Central memory CD4-positive, alpha-beta T cell (primary cell): ENCODE measurements at regions not wholly inside any gene's neighbourhood (a gene's known extent, or its start where the extent isn't known, plus 50 kb on each side); places are given as distances from the start of the nearest gene placed in this dataset.

Experiments
- DNase-seq: peaks from one replicate; pipeline ENCODE4 v3.0.0; 2022

DNA sequence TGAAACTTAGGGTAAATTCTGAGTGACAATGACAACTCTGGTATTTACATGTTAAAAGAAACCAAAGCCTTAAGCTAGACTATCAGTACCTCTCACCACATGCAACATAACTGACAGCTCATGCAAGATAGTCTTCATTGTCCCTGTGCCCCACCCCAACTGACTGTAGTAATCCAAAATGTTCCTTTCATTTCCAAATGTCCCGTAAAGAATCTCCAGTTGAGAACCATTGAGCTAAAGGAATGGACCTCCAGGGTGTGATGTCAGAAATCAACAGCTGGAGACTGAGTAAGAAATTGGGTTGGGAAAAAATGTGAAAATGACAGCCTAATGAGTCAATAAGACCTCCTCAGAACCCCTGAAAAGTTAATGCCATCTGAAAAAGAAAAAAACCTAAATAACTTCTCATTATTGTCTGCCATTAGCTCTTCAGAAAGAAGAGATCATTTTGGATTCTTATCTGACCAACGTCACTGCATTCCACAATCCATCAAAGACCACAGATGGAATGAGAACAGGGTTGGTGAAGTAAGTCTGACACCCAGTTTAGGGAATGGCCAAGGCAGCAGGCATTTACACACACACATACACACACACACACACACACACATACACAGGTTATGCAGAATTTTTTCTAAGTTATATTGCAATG lies 51.7 kb upstream of the ACVR2A start:
- no peak for DNase-seq

- no peak for DNase-seq
Observed at GRCh38 chr2:147790580-147790979, 54.2 kb upstream of the ACVR2A start.

- no peak for DNase-seq
Observed at GRCh38 chr2:147789720-147790119, 55.1 kb upstream of the ACVR2A start.

DNA sequence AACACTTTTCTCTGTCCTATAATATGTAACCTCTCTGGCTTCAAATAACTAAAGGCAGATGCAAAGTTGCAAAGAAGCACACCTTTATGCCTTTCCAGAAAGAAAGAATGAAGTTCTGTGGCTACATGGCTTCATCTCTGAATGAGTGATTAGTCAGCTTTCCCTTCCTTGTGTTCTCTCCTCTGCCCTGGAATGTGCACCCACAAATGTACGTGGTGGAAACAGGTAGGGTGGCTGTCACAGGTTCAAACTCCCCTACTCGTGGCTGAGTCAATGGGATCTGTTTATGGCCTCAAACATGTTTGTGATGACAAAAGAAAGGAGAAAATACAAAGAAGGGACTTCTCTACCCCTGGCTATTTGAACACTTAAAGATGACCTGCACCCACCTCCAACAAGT lies 55.5 kb upstream of the ACVR2A start:
- DNase-seq, result no peak

DNA sequence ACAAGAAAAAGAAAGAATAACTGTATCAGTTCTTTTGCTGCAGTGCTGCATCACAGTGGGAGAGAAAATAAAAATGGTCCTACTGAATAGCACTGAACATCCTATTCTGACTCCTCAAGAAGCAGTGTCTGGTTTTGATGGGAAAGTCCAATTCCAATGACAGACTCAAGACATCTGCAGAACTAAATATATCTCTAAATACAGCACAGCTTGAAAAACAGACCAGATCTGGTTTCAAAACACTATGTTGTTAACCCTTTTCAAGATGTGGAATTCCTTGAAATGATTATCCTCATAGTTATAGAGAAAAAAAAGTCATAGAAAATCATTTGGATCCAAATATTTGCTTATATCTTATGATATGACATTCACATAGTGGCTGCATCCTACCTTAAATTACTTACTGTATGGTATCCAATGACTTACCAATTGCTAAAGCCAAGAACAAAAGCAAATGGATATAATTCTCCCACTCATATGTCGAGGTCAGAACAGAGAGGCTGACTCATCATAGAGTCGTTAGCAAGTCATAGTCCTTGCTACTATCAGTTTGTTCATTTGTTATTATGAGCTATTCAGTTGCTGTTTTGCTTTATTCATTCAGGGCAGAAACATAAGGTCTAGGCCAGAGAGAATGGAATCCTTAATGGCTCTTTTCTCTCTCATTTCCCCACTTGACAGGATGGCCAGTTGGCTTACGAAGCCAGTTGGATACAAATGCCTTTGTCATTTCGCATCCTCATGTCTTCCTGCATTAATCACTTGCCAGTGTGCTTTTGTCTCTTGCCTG lies 62.5 kb upstream of the ACVR2A start:
- no peak for DNase-seq

DNA sequence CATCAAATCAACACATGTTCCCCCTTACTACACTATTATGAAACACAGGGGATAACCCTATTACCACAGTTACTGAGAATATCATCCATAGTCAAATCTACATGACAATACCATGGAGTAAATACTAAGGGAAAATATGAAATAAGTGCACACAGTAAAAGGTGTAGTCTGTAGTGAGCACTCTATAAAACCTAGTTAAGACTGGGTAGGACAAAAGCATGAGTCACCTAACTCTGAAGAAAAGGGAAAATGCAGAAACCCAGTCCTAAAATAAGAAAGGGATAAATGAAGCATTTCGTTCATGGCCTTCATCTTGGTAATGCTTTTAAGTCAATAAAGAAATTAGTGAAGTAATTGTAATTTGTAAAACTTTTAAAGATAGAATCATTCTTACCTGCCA lies 65.4 kb upstream of the ACVR2A start:
- no peak for DNase-seq

- no peak for DNase-seq
Observed at GRCh38 chr2:147777394-147777793, 67.4 kb upstream of the ACVR2A start.

DNA sequence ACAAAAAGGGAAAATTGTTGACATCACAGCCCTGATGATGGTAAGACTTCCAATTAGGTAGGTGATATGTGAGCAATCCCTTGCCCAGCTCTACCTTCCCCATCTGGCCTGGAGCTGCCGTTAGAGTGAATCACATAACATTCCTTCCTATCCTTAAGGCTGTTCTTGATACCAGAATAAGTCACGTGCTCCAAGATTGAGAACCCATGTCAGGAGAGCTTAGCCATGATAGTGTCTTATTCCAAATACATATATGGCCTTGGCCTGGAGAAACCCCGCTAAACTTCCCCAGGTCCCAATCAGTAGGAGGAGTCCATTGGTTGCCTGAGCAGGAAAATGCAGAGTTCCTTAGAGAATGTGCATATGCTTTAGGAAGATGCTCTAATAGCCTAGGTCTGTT lies 70.0 kb upstream of the ACVR2A start:
- DNase-seq, result no peak

DNA sequence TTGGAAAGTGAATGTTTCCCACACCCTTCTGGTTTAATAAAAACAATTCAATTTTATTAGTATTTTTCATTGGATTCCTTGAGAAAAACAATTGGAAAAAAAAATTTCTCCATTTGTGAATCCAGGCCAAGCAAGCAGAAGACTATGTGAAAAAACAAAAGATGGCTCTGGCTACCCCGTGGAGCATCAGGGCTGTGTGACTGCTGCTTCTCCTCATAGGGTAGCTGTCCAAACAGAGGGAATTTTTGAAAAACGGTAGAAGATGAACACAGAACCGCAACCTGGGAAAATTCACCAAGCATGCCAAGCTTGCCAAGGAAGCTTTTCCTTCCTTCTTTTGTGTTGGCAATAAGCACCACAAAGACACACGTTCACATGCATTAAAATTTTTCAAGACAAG lies 71.3 kb upstream of the ACVR2A start:
- no peak for DNase-seq

DNA sequence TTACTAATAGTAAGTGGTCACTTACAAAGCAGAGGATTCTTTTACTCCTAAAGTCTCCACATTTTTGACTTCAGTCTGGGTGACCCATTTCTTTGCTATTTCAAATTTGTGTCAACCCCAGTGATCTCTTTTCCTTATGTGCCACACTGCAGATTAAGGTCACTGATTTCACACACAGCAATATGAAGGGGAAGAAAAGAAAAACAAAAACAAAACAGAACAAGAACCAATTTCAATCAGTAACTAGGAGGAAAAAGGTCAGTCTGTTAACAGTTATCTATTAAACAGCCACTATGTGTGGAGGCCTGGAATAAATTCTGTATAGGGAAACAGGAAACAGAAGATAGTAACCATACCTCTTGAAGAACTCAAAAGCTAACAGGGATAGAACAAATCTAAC lies 72.0 kb upstream of the ACVR2A start:
- DNase-seq, result no peak

DNA sequence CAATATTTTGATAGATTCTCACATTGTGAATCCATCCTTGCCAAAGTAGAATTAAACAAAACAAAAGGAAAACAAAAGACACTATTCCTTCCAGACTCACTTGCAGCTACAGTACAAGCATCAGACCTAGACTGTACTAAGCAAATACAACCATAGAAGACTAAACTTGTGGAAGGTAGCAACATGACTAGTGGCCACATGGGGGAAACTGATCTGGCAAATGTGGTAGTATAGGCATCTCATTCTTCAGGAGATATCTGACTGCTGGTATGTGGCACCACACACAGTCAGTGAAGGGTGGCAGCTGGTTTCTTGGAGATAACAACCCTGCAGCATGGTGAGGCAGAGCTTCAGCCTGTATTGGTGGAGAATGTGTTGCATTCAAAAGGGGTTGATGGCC lies 81.0 kb upstream of the ACVR2A start:
- no peak for DNase-seq

- no peak for DNase-seq
Observed at GRCh38 chr2:147760984-147761383, 83.8 kb upstream of the ACVR2A start.

- no peak for DNase-seq
Observed at GRCh38 chr2:147759536-147759935, 85.3 kb upstream of the ACVR2A start.

- DNase-seq, result no peak
Observed at GRCh38 chr2:147758821-147759220, 86.0 kb upstream of the ACVR2A start.

- no peak for DNase-seq
Observed at GRCh38 chr2:147756069-147756468, 88.8 kb upstream of the ACVR2A start.

DNA sequence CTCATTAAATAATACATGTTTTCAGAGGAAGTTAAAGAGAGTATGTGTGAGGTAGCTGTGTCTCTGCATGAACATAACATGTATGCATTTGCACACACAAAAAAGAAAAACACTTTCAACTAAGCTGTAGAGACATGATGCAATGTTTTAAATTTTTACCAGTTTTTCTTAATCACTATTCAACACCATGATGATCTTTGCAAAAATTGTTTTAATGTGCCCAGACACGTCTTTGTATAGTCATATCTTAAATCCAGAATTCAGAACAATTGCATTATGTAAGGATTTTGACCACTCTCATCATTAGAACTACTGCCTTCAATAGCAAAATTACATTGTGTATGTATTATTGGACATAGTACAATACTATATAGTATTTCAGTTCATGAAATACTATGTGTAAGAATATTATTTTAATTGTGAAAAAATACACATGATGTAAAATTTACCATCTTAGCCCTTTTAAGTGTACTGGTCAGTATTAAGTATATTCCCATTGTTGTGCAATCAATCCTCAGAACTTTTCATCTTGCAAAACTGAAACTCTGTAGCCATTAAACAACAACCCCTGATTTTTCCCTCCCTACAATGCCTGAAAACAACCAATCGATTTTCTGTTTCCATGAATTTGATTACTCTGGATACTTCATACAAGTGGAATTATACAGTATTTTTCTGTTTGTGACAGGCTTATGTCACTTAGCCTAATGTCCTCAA lies 104.5 kb upstream of the ACVR2A start:
- DNase-seq, result no peak

DNA sequence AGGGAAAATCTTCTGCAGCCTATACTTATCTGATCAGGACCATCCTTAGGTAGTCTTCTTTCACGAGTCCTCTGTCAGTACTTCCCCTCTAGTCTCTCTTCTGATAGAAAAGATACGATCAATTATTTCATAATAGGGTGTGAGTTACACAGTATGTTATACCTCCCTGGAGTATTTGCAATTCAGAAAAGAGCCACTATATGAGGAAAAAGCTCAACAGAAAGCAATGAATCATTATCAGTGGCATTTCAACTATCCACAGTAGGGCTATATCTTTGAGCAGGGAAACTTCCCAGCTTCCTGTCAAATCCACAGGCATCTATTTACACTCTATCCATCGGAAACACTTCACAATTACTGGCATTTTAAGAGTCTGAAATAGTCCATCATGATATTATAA lies 105.3 kb upstream of the ACVR2A start:
- DNase-seq, result no peak

- DNase-seq, result no peak
Observed at GRCh38 chr2:147718831-147719230, 126.0 kb upstream of the ACVR2A start.

GRCh38 chr2:147716906-147717305 lies 127.9 kb upstream of the ACVR2A start:
- no peak for DNase-seq

DNA sequence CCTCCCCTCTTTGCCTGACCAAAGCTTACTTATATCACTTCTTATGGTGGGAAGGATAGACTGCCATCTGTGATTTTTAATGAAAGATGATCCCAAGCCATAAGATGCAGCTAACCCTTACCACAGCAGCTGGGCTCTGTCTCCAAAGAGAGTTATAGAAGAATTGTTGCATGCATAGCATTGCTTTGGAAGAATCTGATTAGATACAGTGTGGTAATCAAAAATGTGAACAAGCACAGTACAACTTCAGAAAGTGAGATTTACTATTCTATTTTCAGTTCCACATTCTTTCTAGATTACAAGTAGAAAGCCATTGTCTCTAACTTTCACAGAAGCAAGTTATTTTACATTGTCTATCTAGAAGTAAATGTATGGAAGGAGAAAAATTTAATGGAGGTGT lies 129.0 kb upstream of the ACVR2A start:
- no peak for DNase-seq

GRCh38 chr2:147714582-147714981 lies 130.2 kb upstream of the ACVR2A start:
- DNase-seq, result no peak

DNA sequence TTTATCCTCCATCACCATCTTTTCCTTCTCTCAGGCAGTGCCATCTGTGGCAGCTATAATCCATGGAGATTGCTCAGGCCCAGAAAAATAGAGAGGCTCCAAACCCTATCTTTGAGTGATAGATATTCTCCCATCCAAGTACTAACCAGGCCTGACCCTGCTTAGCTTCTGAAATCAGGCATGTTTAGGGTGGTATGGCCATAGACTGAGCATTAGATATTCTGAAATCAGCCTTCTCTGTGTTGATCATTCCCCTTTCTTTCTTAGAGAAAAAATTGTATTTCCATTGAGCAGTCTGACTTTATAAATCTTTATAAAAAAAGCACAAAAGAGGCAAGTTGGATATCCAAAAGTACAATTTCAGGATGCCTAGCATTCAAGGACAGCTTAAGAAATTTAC lies 131.5 kb upstream of the ACVR2A start:
- no peak for DNase-seq

- DNase-seq, result no peak
Observed at GRCh38 chr2:147712051-147712450, 132.8 kb upstream of the ACVR2A start.

DNA sequence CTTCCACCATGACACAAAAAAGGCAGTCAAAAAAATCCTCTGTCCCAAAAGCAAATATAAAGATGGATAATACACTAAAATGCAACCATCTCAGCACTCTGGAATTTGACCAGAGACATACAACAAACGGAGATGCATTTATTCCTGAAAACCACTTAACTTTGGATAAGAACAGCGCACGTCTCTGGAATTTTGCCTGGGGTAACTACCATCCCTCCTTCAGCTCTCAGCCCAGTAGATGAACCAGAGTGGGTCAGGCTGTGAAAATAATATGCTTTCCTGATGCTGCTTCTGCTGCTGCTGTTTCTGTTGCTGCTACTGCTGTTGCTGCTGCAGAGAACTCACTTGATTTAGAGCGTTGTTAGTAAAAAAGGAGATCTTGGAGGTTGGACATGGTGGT lies 133.8 kb upstream of the ACVR2A start:
- DNase-seq, result no peak
